Prostate gland (tissue), 2 donors: ENCODE measurements at regions not wholly inside any gene's neighbourhood (a gene's known extent, or its start where the extent isn't known, plus 50 kb on each side); places are given as distances from the start of the nearest gene placed in this dataset.

Experiments used
- POLR2A ChIP-seq: fragments of 450-650 bp; IDR thresholded peaks from one replicate; pipeline ENCODE4 v1.6.1; 2016; ENCODE audit warnings: antibody characterized with exemption, mild to moderate bottlenecking
- TF ChIP-seq, protein P1 (sequence below), 4 experiments: fragments of 200-600 bp in 2 of 4; fragments of 450-650 bp in 2 of 4; sonication (generic) in 2 of 4; IDR thresholded peaks; 1 replicate in 3 of 4; 2 replicates in 1 of 4; pipeline ENCODE4 v1.5.1; 2016 to 2019; ENCODE audit warnings: antibody characterized with exemption in 4 of 4, mild to moderate bottlenecking in 2 of 4, moderate library complexity in 2 of 4

DNA sequence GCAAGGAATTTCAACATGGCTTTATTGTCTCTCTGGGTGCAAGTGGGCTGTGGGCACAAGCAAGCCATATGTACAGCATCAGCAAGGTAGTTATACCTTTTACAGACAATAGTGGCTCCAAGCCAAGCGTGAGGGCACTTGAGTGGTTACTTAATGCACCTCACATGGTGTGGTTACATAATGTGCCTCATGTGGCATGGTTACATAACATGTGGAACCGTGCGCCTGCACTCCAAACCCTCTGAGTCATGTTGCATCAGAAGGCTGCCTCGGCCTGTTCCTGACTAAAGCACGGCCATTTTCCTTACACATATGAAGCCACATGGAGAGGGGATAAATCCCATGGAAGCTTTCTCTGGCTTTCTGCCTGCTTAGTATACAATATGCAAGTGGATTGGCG lies 150.9 kb downstream of the OSTF1 start:
- TF ChIP-seq, protein P1, sequence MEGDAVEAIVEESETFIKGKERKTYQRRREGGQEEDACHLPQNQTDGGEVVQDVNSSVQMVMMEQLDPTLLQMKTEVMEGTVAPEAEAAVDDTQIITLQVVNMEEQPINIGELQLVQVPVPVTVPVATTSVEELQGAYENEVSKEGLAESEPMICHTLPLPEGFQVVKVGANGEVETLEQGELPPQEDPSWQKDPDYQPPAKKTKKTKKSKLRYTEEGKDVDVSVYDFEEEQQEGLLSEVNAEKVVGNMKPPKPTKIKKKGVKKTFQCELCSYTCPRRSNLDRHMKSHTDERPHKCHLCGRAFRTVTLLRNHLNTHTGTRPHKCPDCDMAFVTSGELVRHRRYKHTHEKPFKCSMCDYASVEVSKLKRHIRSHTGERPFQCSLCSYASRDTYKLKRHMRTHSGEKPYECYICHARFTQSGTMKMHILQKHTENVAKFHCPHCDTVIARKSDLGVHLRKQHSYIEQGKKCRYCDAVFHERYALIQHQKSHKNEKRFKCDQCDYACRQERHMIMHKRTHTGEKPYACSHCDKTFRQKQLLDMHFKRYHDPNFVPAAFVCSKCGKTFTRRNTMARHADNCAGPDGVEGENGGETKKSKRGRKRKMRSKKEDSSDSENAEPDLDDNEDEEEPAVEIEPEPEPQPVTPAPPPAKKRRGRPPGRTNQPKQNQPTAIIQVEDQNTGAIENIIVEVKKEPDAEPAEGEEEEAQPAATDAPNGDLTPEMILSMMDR (IDR thresholded peaks at IDR 0.05) = no peak
- TF ChIP-seq POLR2A = no peak
